ENCODE measurements at regions not wholly inside any gene's neighbourhood (a gene's known extent, or its start where the extent isn't known, plus 50 kb on each side); places are given as distances from the start of the nearest gene placed in this dataset.

GRCh38 chr13:31955741-31956140 is 75.8 kb upstream of the FRY start:
- ATAC-seq (replicated peaks in 1 of 4), result no peak
- Histone ChIP-seq H3K27me3 (replicated peaks in 1 of 2; ENCODE audit: control insufficient read depth in 2 of 2, extremely low read depth in 1 of 2, insufficient read depth in 2 of 2, low read length in 1 of 2) (no peaks in the 10 kb centered on the region), H3K36me3 (ENCODE audit: control insufficient read depth in 2 of 2, extremely low read depth in 1 of 2, insufficient read depth in 1 of 2, low read length in 1 of 2) (no peaks in the 10 kb centered on the region), H3K9me3 (no peaks in the 10 kb centered on the region), H3K4me3 (ENCODE audit: control insufficient read depth in 1 of 2, extremely low read depth in 1 of 2, low read length in 1 of 2) (no peak overlapping the region), H3K4me1 (ENCODE audit: control insufficient read depth in 1 of 2, extremely low read depth in 1 of 2, insufficient read depth in 2 of 2, low read length in 2 of 2) (no peaks in the 10 kb centered on the region), H3K27ac (ENCODE audit: low read length) (no peak overlapping the region)
- peaks cover 0 to 7% (median 0%) of the 10 kb centered on the region in 3 donors for H3K9me3 Mint-ChIP-seq
- no peak overlapping the region for H3K4me3 Mint-ChIP-seq
- no peak overlapping the region for H3K27ac Mint-ChIP-seq
- CTCF ChIA-PET, result no interaction called here
- WGBS (ENCODE audit: insufficient coverage), result no CpG with 5 or more reads among the region's 5 CpGs
- H3K36me3 Mint-ChIP-seq, result no peaks in the 10 kb centered on the region
- no peaks in the 10 kb centered on the region for H3K27me3 Mint-ChIP-seq
- POLR2A ChIA-PET, result no interaction called here
- H3K4me1 Mint-ChIP-seq, result peaks cover 0 to 6% (median 0%) of the 10 kb centered on the region in 3 donors
- no peak for DNase-seq

GRCh38 chr13:31956980-31957644 is 74.5 kb upstream of the FRY start:
- CTCF ChIA-PET, result no interaction called here
- Mint-ChIP-seq H3K9me3 (peaks cover 0 to 7% (median 0%) of the 10 kb centered on the region in 3 donors), H3K27me3 (no peaks in the 10 kb centered on the region), H3K4me3 (no peak overlapping the region), H3K27ac (no peak overlapping the region), H3K36me3 (no peaks in the 10 kb centered on the region), H3K4me1 (no peaks in the 10 kb centered on the region)
- no peak for DNase-seq
- Histone ChIP-seq H3K4me1 (ENCODE audit: control insufficient read depth in 1 of 2, extremely low read depth in 1 of 2, insufficient read depth in 2 of 2, low read length in 2 of 2) (no peaks in the 10 kb centered on the region), H3K4me3 (ENCODE audit: control insufficient read depth in 1 of 2, extremely low read depth in 1 of 2, low read length in 1 of 2) (no peak overlapping the region), H3K27ac (ENCODE audit: low read length) (no peak overlapping the region), H3K9me3 (no peaks in the 10 kb centered on the region), H3K27me3 (replicated peaks in 1 of 2; ENCODE audit: control insufficient read depth in 2 of 2, extremely low read depth in 1 of 2, insufficient read depth in 2 of 2, low read length in 1 of 2) (no peaks in the 10 kb centered on the region), H3K36me3 (ENCODE audit: control insufficient read depth in 2 of 2, extremely low read depth in 1 of 2, insufficient read depth in 1 of 2, low read length in 1 of 2) (no peaks in the 10 kb centered on the region)
- ATAC-seq (replicated peaks in 1 of 4), result no peak
- POLR2A ChIA-PET, result interaction anchor here in 1 of 2 donors (0.6 kb wide), 1 partner anchor 10 kb away, joined by 3 read pairs; no protein-coding TSS in a partner anchor
- no CpG with 5 or more reads among the region's 2 CpGs for WGBS (ENCODE audit: insufficient coverage)

- Histone ChIP-seq H3K27me3 (replicated peaks in 1 of 2; ENCODE audit: control insufficient read depth in 2 of 2, extremely low read depth in 1 of 2, insufficient read depth in 2 of 2, low read length in 1 of 2) (no peaks in the 10 kb centered on the region), H3K9me3 (no peaks in the 10 kb centered on the region), H3K4me1 (ENCODE audit: control insufficient read depth in 1 of 2, extremely low read depth in 1 of 2, insufficient read depth in 2 of 2, low read length in 2 of 2) (no peaks in the 10 kb centered on the region), H3K27ac (ENCODE audit: low read length) (no peak overlapping the region), H3K4me3 (ENCODE audit: control insufficient read depth in 1 of 2, extremely low read depth in 1 of 2, low read length in 1 of 2) (no peak overlapping the region), H3K36me3 (ENCODE audit: control insufficient read depth in 2 of 2, extremely low read depth in 1 of 2, insufficient read depth in 1 of 2, low read length in 1 of 2) (no peaks in the 10 kb centered on the region)
- H3K4me3 Mint-ChIP-seq, result no peak overlapping the region
- DNase-seq (no peak), ATAC-seq (replicated peaks in 1 of 4) (no peak)
- H3K27ac Mint-ChIP-seq, result no peak overlapping the region
- no peaks in the 10 kb centered on the region for H3K36me3 Mint-ChIP-seq
- peaks cover 0 to under 1% of the 10 kb centered on the region in 2 donors for H3K27me3 Mint-ChIP-seq
- CTCF ChIA-PET, result no interaction called here
- H3K9me3 Mint-ChIP-seq, result peaks cover 0 to 7% (median 0%) of the 10 kb centered on the region in 3 donors
- POLR2A ChIA-PET, result no interaction called here
- no peaks in the 10 kb centered on the region for H3K4me1 Mint-ChIP-seq
- 83% methylated on average over 1 of the region's 2 CpGs for WGBS (ENCODE audit: insufficient coverage)
These were observed 73.8 kb upstream of the FRY start for GRCh38 chr13:31957772-31958171.

GRCh38 chr13:31962731-31963370 is 68.7 kb upstream of the FRY start:
- no peak for DNase-seq
- ATAC-seq (replicated peaks in 1 of 4), result no peak
- Mint-ChIP-seq H3K9me3 (peaks cover 0 to 10% (median 9%) of the 10 kb centered on the region in 3 donors), H3K4me3 (no peak overlapping the region), H3K36me3 (no peaks in the 10 kb centered on the region), H3K27ac (no peak overlapping the region), H3K27me3 (peaks cover 0 to 4% of the 10 kb centered on the region in 2 donors), H3K4me1 (peaks cover 0 to 3% (median 0%) of the 10 kb centered on the region in 3 donors)
- Histone ChIP-seq H3K27me3 (replicated peaks in 1 of 2; ENCODE audit: control insufficient read depth in 2 of 2, extremely low read depth in 1 of 2, insufficient read depth in 2 of 2, low read length in 1 of 2) (no peaks in the 10 kb centered on the region), H3K27ac (ENCODE audit: low read length) (no peak overlapping the region), H3K36me3 (ENCODE audit: control insufficient read depth in 2 of 2, extremely low read depth in 1 of 2, insufficient read depth in 1 of 2, low read length in 1 of 2) (no peaks in the 10 kb centered on the region), H3K9me3 (no peaks in the 10 kb centered on the region), H3K4me1 (ENCODE audit: control insufficient read depth in 1 of 2, extremely low read depth in 1 of 2, insufficient read depth in 2 of 2, low read length in 2 of 2) (no peaks in the 10 kb centered on the region), H3K4me3 (ENCODE audit: control insufficient read depth in 1 of 2, extremely low read depth in 1 of 2, low read length in 1 of 2) (no peak overlapping the region)
- ChIA-PET POLR2A (interaction anchor here in 1 of 2 donors (0.7 kb wide), 1 partner anchor 403 kb away, joined by 4 read pairs; no protein-coding TSS in a partner anchor), CTCF (no interaction called here)
- 77% methylated on average over 3 of the region's 3 CpGs for WGBS (ENCODE audit: insufficient coverage)

- Histone ChIP-seq H3K27me3 (replicated peaks in 1 of 2; ENCODE audit: control insufficient read depth in 2 of 2, extremely low read depth in 1 of 2, insufficient read depth in 2 of 2, low read length in 1 of 2) (no peaks in the 10 kb centered on the region), H3K4me1 (ENCODE audit: control insufficient read depth in 1 of 2, extremely low read depth in 1 of 2, insufficient read depth in 2 of 2, low read length in 2 of 2) (no peaks in the 10 kb centered on the region), H3K27ac (ENCODE audit: low read length) (no peak overlapping the region), H3K4me3 (ENCODE audit: control insufficient read depth in 1 of 2, extremely low read depth in 1 of 2, low read length in 1 of 2) (no peak overlapping the region), H3K9me3 (no peaks in the 10 kb centered on the region), H3K36me3 (ENCODE audit: control insufficient read depth in 2 of 2, extremely low read depth in 1 of 2, insufficient read depth in 1 of 2, low read length in 1 of 2) (no peaks in the 10 kb centered on the region)
- H3K4me3 Mint-ChIP-seq, result no peak overlapping the region
- H3K36me3 Mint-ChIP-seq, result no peaks in the 10 kb centered on the region
- H3K4me1 Mint-ChIP-seq, result peaks cover 0 to 7% (median 0%) of the 10 kb centered on the region in 3 donors
- peaks cover 0 to 7% of the 10 kb centered on the region in 2 donors for H3K27me3 Mint-ChIP-seq
- ATAC-seq (replicated peaks in 1 of 4) (no peak), DNase-seq (no peak)
- no peak overlapping the region for H3K27ac Mint-ChIP-seq
- ChIA-PET POLR2A (no interaction called here), CTCF (no interaction called here)
- peaks cover 0 to 10% (median 9%) of the 10 kb centered on the region in 3 donors for H3K9me3 Mint-ChIP-seq
- no CpG with 5 or more reads among the region's 1 CpG for WGBS (ENCODE audit: insufficient coverage)
These were observed 67.9 kb upstream of the FRY start for GRCh38 chr13:31963631-31964030.

- Histone ChIP-seq H3K9me3 (no peaks in the 10 kb centered on the region), H3K27me3 (replicated peaks in 1 of 2; ENCODE audit: control insufficient read depth in 2 of 2, extremely low read depth in 1 of 2, insufficient read depth in 2 of 2, low read length in 1 of 2) (no peaks in the 10 kb centered on the region), H3K36me3 (ENCODE audit: control insufficient read depth in 2 of 2, extremely low read depth in 1 of 2, insufficient read depth in 1 of 2, low read length in 1 of 2) (no peaks in the 10 kb centered on the region), H3K27ac (ENCODE audit: low read length) (no peak overlapping the region), H3K4me3 (ENCODE audit: control insufficient read depth in 1 of 2, extremely low read depth in 1 of 2, low read length in 1 of 2) (no peak overlapping the region), H3K4me1 (ENCODE audit: control insufficient read depth in 1 of 2, extremely low read depth in 1 of 2, insufficient read depth in 2 of 2, low read length in 2 of 2) (no peaks in the 10 kb centered on the region)
- no peak for ATAC-seq (replicated peaks in 1 of 4)
- no peak for DNase-seq
- H3K9me3 Mint-ChIP-seq, result peaks cover 0 to 10% (median 9%) of the 10 kb centered on the region in 3 donors
- POLR2A ChIA-PET, result no interaction called here
- H3K27me3 Mint-ChIP-seq, result peaks cover 0 to 7% of the 10 kb centered on the region in 2 donors
- H3K4me3 Mint-ChIP-seq, result no peak overlapping the region
- H3K4me1 Mint-ChIP-seq, result peaks cover 0 to 7% (median 0%) of the 10 kb centered on the region in 3 donors
- CTCF ChIA-PET, result no interaction called here
- no peaks in the 10 kb centered on the region for H3K36me3 Mint-ChIP-seq
- no CpG with 5 or more reads among the region's 2 CpGs for WGBS (ENCODE audit: insufficient coverage)
- H3K27ac Mint-ChIP-seq, result no peak overlapping the region
These were observed 67.4 kb upstream of the FRY start for GRCh38 chr13:31964168-31964567.
